HepG2 (cell line): ENCODE measurements at regions not wholly inside any gene's neighbourhood (a gene's known extent, or its start where the extent isn't known, plus 50 kb on each side); places are given as distances from the start of the nearest gene placed in this dataset.

Source experiments
- ARNT ChIP-seq: fragments of 450-650 bp; IDR thresholded peaks from 2 replicates; pipeline ENCODE4 v1.6.1; 2017
- ATM ChIP-seq: fragments of 450-650 bp; IDR thresholded peaks from 2 replicates; pipeline ENCODE4 v1.7.1; 2017; ENCODE audit warnings: mild to moderate bottlenecking, borderline replicate concordance
- CBX1 ChIP-seq: IDR thresholded peaks from one replicate; pipeline ENCODE4 v1.6.1; 2016; ENCODE audit warnings: antibody characterized with exemption, low read depth
- CCAR2 ChIP-seq: fragments of 200-400 bp; formaldehyde crosslinking; optimal IDR thresholded peaks from 2 replicates; pipeline ENCODE3; 2018; ENCODE audit warnings: low read depth, mild to moderate bottlenecking, low read length, moderate library complexity
- HNRNPUL1 ChIP-seq: fragments of 200-400 bp; formaldehyde crosslinking; IDR thresholded peaks from 2 replicates; pipeline ENCODE4 v1.6.1; 2017; ENCODE audit warnings: low read depth, mild to moderate bottlenecking, low read length, moderate library complexity
- JDP2 ChIP-seq: sonication (generic); formaldehyde crosslinking; IDR thresholded peaks from 2 replicates; pipeline ENCODE4 v1.8.1; 2022; ENCODE audit warnings: missing genetic modification reagents, borderline replicate concordance
- JUN ChIP-seq: sonication (generic); formaldehyde crosslinking; IDR thresholded peaks from 2 replicates; pipeline ENCODE4 v1.4.0; 2020; ENCODE audit warnings: mild to moderate bottlenecking, missing genetic modification reagents
- MLXIP ChIP-seq: sonication (generic); formaldehyde crosslinking; IDR thresholded peaks from 2 replicates; pipeline ENCODE4 v1.9.0; 2021; ENCODE audit warnings: missing genetic modification reagents, borderline replicate concordance
- RAD21 ChIP-seq: fragments of 450-650 bp; formaldehyde crosslinking; IDR thresholded peaks from 2 replicates; pipeline ENCODE4 v1.5.0; 2020; ENCODE audit warnings: mild to moderate bottlenecking
- REXO4 ChIP-seq: sonication (generic); formaldehyde crosslinking; IDR thresholded peaks from 2 replicates; pipeline ENCODE4 v1.8.0; 2022; ENCODE audit warnings: missing genetic modification reagents, mild to moderate bottlenecking, borderline replicate concordance
- SMAD1 ChIP-seq: sonication (generic); formaldehyde crosslinking; IDR thresholded peaks from 2 replicates; pipeline ENCODE4 v1.4.0; 2020; ENCODE audit warnings: missing genetic modification reagents, low read depth, mild to moderate bottlenecking, borderline replicate concordance
- ZBTB1 ChIP-seq: sonication (generic); formaldehyde crosslinking; IDR thresholded peaks from 2 replicates; pipeline ENCODE4 v1.4.0; 2020; ENCODE audit warnings: missing genetic modification reagents, borderline replicate concordance
- ZKSCAN1 ChIP-seq: fragments of 150-350 bp; IDR thresholded peaks from 2 replicates; pipeline ENCODE4 v1.6.1; 2014; ENCODE audit warnings: low read length
- ZKSCAN8 ChIP-seq: IDR thresholded peaks from 2 replicates; pipeline ENCODE4 v1.6.1; 2016; ENCODE audit warnings: borderline replicate concordance, missing genetic modification reagents, missing compliant biosample characterization
- ZNF143 ChIP-seq: sonication (generic); formaldehyde crosslinking; IDR thresholded peaks from 2 replicates; pipeline ENCODE4 v1.4.0; 2020; ENCODE audit warnings: missing genetic modification reagents
- ZNF256 ChIP-seq: sonication (generic); formaldehyde crosslinking; conservative IDR thresholded peaks from 2 replicates; pipeline ENCODE4 v1.4.0; 2020; ENCODE audit warnings: missing genetic modification reagents
- ZNF3 ChIP-seq: IDR thresholded peaks from 2 replicates; pipeline ENCODE4 v1.7.0; 2017; ENCODE audit warnings: inconsistent platforms
- ZNF558 ChIP-seq: sonication (generic); formaldehyde crosslinking; IDR thresholded peaks from 2 replicates; pipeline ENCODE4 v1.9.0; 2022; ENCODE audit warnings: mild to moderate bottlenecking, missing genetic modification reagents, borderline replicate concordance
- ZNF614 ChIP-seq: IDR thresholded peaks from 2 replicates; pipeline ENCODE4 v1.6.1; 2018; ENCODE audit warnings: missing biosample characterization, missing genetic modification reagents, inconsistent platforms, borderline replicate concordance
- ZNF615 ChIP-seq: sonication (generic); formaldehyde crosslinking; IDR thresholded peaks from 2 replicates; pipeline ENCODE4 v1.5.0; 2020; ENCODE audit warnings: mild to moderate bottlenecking, missing genetic modification reagents, borderline replicate concordance
- ZNF670 ChIP-seq: sonication (generic); formaldehyde crosslinking; IDR thresholded peaks from 2 replicates; pipeline ENCODE4 v1.8.0; 2022; ENCODE audit warnings: mild to moderate bottlenecking, missing genetic modification reagents, borderline replicate concordance
- ZNF768 ChIP-seq: sonication (generic); formaldehyde crosslinking; IDR thresholded peaks from 2 replicates; pipeline ENCODE4 v1.4.0; 2020; ENCODE audit warnings: missing genetic modification reagents
- TF ChIP-seq, protein P1 (sequence below): sonication (generic); formaldehyde crosslinking; IDR thresholded peaks from 2 replicates; pipeline ENCODE4 v1.5.0; 2020; ENCODE audit warnings: mild to moderate bottlenecking, missing genetic modification reagents, moderate library complexity
- TF ChIP-seq, protein P2 (sequence below): sonication (generic); formaldehyde crosslinking; IDR thresholded peaks from 2 replicates; pipeline ENCODE4; 2020; ENCODE audit warnings: missing genetic modification reagents, mild to moderate bottlenecking, borderline replicate concordance

DNA sequence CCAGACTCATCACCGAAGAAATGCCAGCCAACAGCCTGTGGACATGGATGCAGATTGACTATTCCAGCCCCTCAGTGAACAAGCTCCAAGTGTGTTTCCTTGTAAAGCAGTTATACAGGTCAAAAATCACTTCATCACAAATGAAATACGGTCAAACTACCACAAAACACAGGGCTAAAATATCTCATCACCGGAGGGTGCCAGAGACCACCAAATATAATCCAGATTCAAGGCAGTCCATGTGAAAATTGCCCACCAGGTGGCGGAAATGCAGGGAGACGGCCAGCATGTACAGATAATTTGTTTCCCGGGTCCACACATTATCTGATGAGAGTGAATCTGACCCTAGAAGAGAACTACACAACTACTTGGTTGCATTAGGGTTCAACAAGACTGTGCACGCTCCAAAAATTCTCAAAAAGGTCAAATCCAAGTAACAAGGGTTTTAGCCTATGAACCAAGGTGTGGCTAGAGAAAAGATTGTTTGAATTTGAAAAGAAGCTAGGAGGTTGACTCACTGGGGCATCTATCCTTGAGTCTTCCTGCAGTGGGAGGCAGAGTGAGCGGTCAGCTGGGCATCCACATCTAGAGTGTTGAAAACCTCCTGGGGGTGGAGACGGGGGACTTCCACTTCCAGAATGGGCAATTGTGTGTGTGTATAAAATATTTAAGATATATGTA is 71.7 kb downstream of the IGLL5 start (continued):
- TF ChIP-seq ZNF614 (CRISPR knock-in tag) (0 out of 2 replicates have a peak, but pooled peaks have one; percentile 57), CBX1 (no peak), HNRNPUL1 (no peak), JUN (no peak), ZKSCAN8 (CRISPR knock-in tag) (peak; percentile 41; the same call in 1 of the 2 replicates), ZNF143 (CRISPR knock-in tag) (no peak), MLXIP (no peak), RAD21 (CRISPR knock-in tag) (peak; percentile 98), ARNT (no peak), ZBTB1 (CRISPR knock-in tag) (no peak), ZNF768 (CRISPR knock-in tag) (no peak), ZNF615 (no peak), ZNF256 (CRISPR knock-in tag) (no peak), ZKSCAN1 (no peak), ZNF670 (no peak), ATM (no peak), ZNF3 (CRISPR knock-in tag) (no peak), REXO4 (no peak), ZNF558 (CRISPR knock-in tag) (no peak), CCAR2 (no peak), SMAD1 (CRISPR knock-in tag) (0 out of 2 replicates have a peak, but pooled peaks have one; percentile 39), JDP2 (CRISPR knock-in tag) (no peak)
- TF ChIP-seq, protein P1, sequence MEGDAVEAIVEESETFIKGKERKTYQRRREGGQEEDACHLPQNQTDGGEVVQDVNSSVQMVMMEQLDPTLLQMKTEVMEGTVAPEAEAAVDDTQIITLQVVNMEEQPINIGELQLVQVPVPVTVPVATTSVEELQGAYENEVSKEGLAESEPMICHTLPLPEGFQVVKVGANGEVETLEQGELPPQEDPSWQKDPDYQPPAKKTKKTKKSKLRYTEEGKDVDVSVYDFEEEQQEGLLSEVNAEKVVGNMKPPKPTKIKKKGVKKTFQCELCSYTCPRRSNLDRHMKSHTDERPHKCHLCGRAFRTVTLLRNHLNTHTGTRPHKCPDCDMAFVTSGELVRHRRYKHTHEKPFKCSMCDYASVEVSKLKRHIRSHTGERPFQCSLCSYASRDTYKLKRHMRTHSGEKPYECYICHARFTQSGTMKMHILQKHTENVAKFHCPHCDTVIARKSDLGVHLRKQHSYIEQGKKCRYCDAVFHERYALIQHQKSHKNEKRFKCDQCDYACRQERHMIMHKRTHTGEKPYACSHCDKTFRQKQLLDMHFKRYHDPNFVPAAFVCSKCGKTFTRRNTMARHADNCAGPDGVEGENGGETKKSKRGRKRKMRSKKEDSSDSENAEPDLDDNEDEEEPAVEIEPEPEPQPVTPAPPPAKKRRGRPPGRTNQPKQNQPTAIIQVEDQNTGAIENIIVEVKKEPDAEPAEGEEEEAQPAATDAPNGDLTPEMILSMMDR (CRISPR knock-in tag) = peak; percentile 96
- TF ChIP-seq, protein P2, sequence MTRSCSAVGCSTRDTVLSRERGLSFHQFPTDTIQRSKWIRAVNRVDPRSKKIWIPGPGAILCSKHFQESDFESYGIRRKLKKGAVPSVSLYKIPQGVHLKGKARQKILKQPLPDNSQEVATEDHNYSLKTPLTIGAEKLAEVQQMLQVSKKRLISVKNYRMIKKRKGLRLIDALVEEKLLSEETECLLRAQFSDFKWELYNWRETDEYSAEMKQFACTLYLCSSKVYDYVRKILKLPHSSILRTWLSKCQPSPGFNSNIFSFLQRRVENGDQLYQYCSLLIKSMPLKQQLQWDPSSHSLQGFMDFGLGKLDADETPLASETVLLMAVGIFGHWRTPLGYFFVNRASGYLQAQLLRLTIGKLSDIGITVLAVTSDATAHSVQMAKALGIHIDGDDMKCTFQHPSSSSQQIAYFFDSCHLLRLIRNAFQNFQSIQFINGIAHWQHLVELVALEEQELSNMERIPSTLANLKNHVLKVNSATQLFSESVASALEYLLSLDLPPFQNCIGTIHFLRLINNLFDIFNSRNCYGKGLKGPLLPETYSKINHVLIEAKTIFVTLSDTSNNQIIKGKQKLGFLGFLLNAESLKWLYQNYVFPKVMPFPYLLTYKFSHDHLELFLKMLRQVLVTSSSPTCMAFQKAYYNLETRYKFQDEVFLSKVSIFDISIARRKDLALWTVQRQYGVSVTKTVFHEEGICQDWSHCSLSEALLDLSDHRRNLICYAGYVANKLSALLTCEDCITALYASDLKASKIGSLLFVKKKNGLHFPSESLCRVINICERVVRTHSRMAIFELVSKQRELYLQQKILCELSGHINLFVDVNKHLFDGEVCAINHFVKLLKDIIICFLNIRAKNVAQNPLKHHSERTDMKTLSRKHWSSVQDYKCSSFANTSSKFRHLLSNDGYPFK = no peak
